Adrenal gland (tissue), 5 donors: ENCODE measurements at regions not wholly inside any gene's neighbourhood (a gene's known extent, or its start where the extent isn't known, plus 50 kb on each side); places are given as distances from the start of the nearest gene placed in this dataset.

Source experiments
- CTCF ChIP-seq, 6 experiments: fragments of 450-650 bp in 4 of 6; fragments of 200-600 bp in 2 of 6; sonication (generic) in 1 of 6; IDR thresholded peaks; 1 replicate in 5 of 6; 2 replicates in 1 of 6; pipeline versions ENCODE4 v1.5.1 to v1.8.0; 2016 to 2021; ENCODE audit warnings: antibody characterized with exemption in 6 of 6, mild to moderate bottlenecking in 2 of 6, moderate library complexity in 1 of 6
- POLR2A ChIP-seq, 2 donors: fragments of 450-650 bp; IDR thresholded peaks; one replicate each; pipeline ENCODE4 v1.6.1; 2017; ENCODE audit warnings: antibody characterized with exemption in 2 of 2, mild to moderate bottlenecking in 2 of 2, moderate library complexity in 1 of 2
- donor health status: DM: no; HTN: no; CAD: no.

GRCh38 chr16:77514500-77515220 is 79.8 kb upstream of the ADAMTS18 start:
- TF ChIP-seq CTCF (IDR thresholded peaks at IDR 0.05) (no peak), POLR2A (IDR thresholded peaks at IDR 0.05) (no peak)
